Transverse colon (tissue), 4 donors: ENCODE measurements at regions not wholly inside any gene's neighbourhood (a gene's known extent, or its start where the extent isn't known, plus 50 kb on each side); places are given as distances from the start of the nearest gene placed in this dataset.

Experiments
- DNase-seq: peaks from one replicate; pipeline ENCODE4 v3.0.0-alpha.2; 2019
- H3K27ac ChIP-seq, 4 donors: fragments of 200-600 bp; sonication (generic); 2 replicates each; pipeline ENCODE4 v1.5.1; 2016 to 2018; ENCODE audit warnings: inconsistent platforms in 4 of 4
- H3K27me3 ChIP-seq: fragments of 200-600 bp; sonication (generic); 2 replicates; pipeline ENCODE4 v1.5.1; 2017; ENCODE audit warnings: inconsistent platforms
- H3K36me3 ChIP-seq, 4 donors: fragments of 200-600 bp; sonication (generic); 2 replicates each; pipeline ENCODE4 v1.5.1; 2017 to 2019; ENCODE audit warnings: inconsistent platforms in 4 of 4
- H3K4me1 ChIP-seq, 4 donors: fragments of 200-600 bp; sonication (generic); 2 replicates each; pipeline ENCODE4 v1.5.1; 2017 to 2020; ENCODE audit warnings: inconsistent platforms in 4 of 4
- H3K4me3 ChIP-seq, 4 donors: fragments of 200-600 bp; sonication (generic); 1 replicate in 1 of 4; 2 replicates in 3 of 4; pipeline versions ENCODE4 v1.5.1 to v1.6.1; 2017 to 2019; ENCODE audit warnings: inconsistent platforms in 4 of 4
- H3K9me3 ChIP-seq, 2 donors: fragments of 200-600 bp; sonication (generic); 2 replicates each; pipeline ENCODE4 v1.5.1; 2017 to 2019; ENCODE audit warnings: inconsistent platforms in 2 of 2
- EP300 ChIP-seq: sonication (generic); formaldehyde crosslinking; IDR thresholded peaks from one replicate; pipeline ENCODE4 v1.6.1; 2017; ENCODE audit warnings: antibody characterized with exemption, low read depth
- POLR2A ChIP-seq: fragments of 450-650 bp; IDR thresholded peaks from one replicate; pipeline ENCODE4 v1.6.1; 2016; ENCODE audit warnings: antibody characterized with exemption, mild to moderate bottlenecking, moderate library complexity
- POLR2AphosphoS5 ChIP-seq, 3 donors: sonication (generic); formaldehyde crosslinking; IDR thresholded peaks; one replicate each; pipeline ENCODE4 v1.6.1; 2016; ENCODE audit warnings: antibody characterized with exemption in 3 of 3
- WGBS, 2 donors: methylation state at CpG; one replicate each; pipeline ENCODE4 v1.1.5; 2018; ENCODE audit warnings: low coverage in 1 of 2; 5-methylcytosine and 5-hydroxymethylcytosine counted together
- in situ Hi-C, 4 donors: fragments of 200-750 bp; cut with MboI; loops; one replicate each; pipeline versions ENCODE4 v1.15.0 to v1.15.1; 2017; ENCODE audit warnings: low sequenced_read_pairs in 3 of 4, low pct_ligation_motif_present in 1 of 4, low pct_unique_long_range_greater_than_20kb in 1 of 4
- intact Hi-C: fragments of 100-400 bp; cut with DNase I; formaldehyde crosslinking; loops from one replicate; pipeline ENCODE4 v1.15.1; 2023; ENCODE audit warnings: low total_unique reads
- TF ChIP-seq, protein P1 (sequence below), 5 experiments: fragments of 200-600 bp in 3 of 5; fragments of 450-650 bp in 2 of 5; sonication (generic) in 3 of 5; IDR thresholded peaks; 1 replicate in 2 of 5; 2 replicates in 3 of 5; pipeline ENCODE4 v1.5.1; 2016 to 2017; ENCODE audit warnings: antibody characterized with exemption in 5 of 5, inconsistent platforms in 3 of 5, mild to moderate bottlenecking in 2 of 5, moderate library complexity in 1 of 5

DNA sequence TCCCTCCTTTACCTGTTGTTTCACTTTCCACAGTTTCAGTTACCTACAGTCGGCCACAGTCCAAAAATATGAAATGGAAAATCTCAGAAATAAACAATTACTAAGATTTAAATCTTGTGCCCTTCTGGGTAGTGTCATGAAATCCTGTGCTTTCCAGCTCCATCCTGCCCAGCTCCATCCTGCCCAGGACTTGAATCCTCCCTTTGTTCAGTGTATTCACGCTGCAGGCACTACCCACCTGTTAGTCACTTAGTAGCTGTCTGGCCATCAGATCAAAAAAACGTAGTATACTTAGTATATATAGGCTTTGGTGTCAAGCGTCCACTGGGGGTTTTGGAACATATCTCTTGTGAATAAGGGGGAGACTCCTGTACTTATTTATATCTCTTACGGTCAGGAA lies 329.0 kb upstream of the SEMA6D start:
- intact Hi-C loops: no loop called here
- in situ Hi-C loops: no loop called here
- H3K4me1 ChIP-seq: peaks cover 0 to 8% (median 0%) of the 10 kb centered on the region in 4 donors
- DNase-seq: no peak
- H3K27me3 ChIP-seq: no peaks in the 10 kb centered on the region
- H3K36me3 ChIP-seq: no peaks in the 10 kb centered on the region
- no peak overlapping the region for H3K4me3 ChIP-seq
- WGBS, 2 donors: 50 to 56% methylated on average over 5 of the region's 5 CpGs
- no peak overlapping the region for H3K27ac ChIP-seq
- no peaks in the 10 kb centered on the region for H3K9me3 ChIP-seq
- TF ChIP-seq EP300 (no peak), POLR2AphosphoS5 (IDR thresholded peaks at IDR 0.05) (no peak), POLR2A (no peak)
- TF ChIP-seq, protein P1, sequence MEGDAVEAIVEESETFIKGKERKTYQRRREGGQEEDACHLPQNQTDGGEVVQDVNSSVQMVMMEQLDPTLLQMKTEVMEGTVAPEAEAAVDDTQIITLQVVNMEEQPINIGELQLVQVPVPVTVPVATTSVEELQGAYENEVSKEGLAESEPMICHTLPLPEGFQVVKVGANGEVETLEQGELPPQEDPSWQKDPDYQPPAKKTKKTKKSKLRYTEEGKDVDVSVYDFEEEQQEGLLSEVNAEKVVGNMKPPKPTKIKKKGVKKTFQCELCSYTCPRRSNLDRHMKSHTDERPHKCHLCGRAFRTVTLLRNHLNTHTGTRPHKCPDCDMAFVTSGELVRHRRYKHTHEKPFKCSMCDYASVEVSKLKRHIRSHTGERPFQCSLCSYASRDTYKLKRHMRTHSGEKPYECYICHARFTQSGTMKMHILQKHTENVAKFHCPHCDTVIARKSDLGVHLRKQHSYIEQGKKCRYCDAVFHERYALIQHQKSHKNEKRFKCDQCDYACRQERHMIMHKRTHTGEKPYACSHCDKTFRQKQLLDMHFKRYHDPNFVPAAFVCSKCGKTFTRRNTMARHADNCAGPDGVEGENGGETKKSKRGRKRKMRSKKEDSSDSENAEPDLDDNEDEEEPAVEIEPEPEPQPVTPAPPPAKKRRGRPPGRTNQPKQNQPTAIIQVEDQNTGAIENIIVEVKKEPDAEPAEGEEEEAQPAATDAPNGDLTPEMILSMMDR (IDR thresholded peaks at IDR 0.05): no peak

DNA sequence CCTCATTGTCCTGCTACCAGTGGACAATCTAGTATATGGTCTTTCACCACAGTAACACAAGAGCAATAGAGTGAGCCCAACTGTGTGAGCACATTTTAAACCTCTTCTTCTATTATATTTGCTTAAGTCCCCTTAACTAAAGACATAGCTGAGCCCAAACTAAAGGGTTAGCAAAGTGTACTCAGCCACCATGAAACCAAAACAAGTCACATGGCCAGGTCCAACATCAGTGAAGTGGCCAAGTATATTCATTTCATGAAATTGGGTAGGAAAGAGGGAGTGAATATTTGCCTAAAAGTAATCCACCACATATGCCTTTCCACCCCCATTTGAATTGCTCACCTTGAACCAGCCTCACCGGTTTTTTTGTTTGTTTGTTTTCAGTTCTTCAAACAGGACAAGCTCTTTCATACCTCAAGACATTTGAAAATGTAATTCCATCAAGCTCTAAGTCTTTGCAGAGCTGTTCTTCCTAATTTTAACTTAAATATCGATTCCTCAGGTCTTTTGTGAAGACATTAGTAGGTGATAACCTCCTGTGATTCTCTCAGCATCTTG lies 327.0 kb upstream of the SEMA6D start:
- 42 to 74% methylated on average over 2 of the region's 2 CpGs for WGBS, 2 donors
- no peaks in the 10 kb centered on the region for H3K9me3 ChIP-seq
- no peak overlapping the region for H3K27ac ChIP-seq
- TF ChIP-seq POLR2AphosphoS5 (IDR thresholded peaks at IDR 0.05) (no peak), EP300 (no peak), POLR2A (no peak)
- TF ChIP-seq, protein P1 (IDR thresholded peaks at IDR 0.05): no peak
- H3K36me3 ChIP-seq: no peaks in the 10 kb centered on the region
- no peak overlapping the region for H3K4me3 ChIP-seq
- H3K4me1 ChIP-seq: no peaks in the 10 kb centered on the region
- in situ Hi-C loops (no loop called here), intact Hi-C loops (no loop called here)
- H3K27me3 ChIP-seq: no peaks in the 10 kb centered on the region
- no peak for DNase-seq

DNA sequence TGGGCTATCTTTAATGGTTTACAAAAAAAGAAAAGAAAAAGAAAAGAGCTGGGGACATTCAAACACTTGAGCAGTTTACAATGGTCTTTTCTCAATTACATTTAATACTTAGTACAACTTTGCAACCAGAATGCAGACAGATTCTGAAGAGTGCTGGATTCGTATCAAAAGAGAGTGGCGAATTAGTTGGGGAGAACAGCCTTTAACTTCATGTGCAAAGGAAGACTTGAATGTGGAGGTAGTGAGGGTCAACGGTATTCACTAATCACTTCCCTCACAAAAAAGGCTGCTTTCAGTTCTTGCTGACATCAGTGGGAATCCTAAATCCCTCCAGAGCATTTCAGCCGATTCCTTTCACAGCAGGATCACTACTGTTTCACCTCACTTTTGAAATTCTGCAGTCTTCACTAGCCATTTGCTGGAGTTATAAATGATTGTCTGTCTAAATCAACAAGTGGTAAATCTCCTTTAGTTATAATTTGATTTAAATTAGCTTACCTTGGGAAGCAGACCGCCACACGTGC lies 323.0 kb upstream of the SEMA6D start:
- H3K4me1 ChIP-seq: no peaks in the 10 kb centered on the region
- no peaks in the 10 kb centered on the region for H3K27me3 ChIP-seq
- in situ Hi-C loops: no loop called here
- H3K27ac ChIP-seq: no peak overlapping the region
- H3K9me3 ChIP-seq: no peaks in the 10 kb centered on the region
- intact Hi-C loops: no loop called here
- no peak overlapping the region for H3K4me3 ChIP-seq
- no peak for DNase-seq
- no peak for TF ChIP-seq POLR2AphosphoS5 (IDR thresholded peaks at IDR 0.05)
- TF ChIP-seq, protein P1 (IDR thresholded peaks at IDR 0.05): no peak
- TF ChIP-seq EP300: no peak
- TF ChIP-seq POLR2A: no peak
- no peaks in the 10 kb centered on the region for H3K36me3 ChIP-seq
- WGBS, 2 donors: 61 to 90% methylated on average over 5 to 6 of the region's 6 CpGs

DNA sequence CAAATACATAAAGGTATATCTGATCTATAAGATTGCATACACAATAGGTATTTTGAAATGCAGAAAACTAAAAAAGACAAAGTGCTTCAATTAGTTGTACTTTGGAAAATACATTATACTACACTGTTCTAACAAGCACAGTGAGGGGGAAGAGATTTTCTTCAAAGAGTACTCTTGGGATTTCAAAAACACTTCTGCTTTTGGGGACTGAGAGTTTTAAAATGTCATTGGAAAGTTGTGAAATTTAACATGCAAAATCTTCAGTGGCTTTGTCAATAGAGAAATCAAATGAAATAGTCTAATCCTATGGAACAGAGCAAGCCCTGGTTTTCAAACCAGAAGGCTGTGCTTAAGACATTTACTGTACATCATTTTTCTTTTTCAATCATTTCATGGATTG lies 322.2 kb upstream of the SEMA6D start:
- H3K4me3 ChIP-seq: no peak overlapping the region
- H3K27me3 ChIP-seq: no peaks in the 10 kb centered on the region
- DNase-seq: no peak
- intact Hi-C loops: no loop called here
- TF ChIP-seq, protein P1 (IDR thresholded peaks at IDR 0.05): no peak
- TF ChIP-seq POLR2A: no peak
- TF ChIP-seq EP300: no peak
- no peak for TF ChIP-seq POLR2AphosphoS5 (IDR thresholded peaks at IDR 0.05)
- H3K36me3 ChIP-seq: no peaks in the 10 kb centered on the region
- H3K27ac ChIP-seq: no peak overlapping the region
- in situ Hi-C loops: no loop called here
- H3K4me1 ChIP-seq: no peaks in the 10 kb centered on the region
- no peaks in the 10 kb centered on the region for H3K9me3 ChIP-seq
